HepG2 (cell line): ENCODE measurements at regions not wholly inside any gene's neighbourhood (a gene's known extent, or its start where the extent isn't known, plus 50 kb on each side); places are given as distances from the start of the nearest gene placed in this dataset.

Experiments used
- ATAC-seq: fragments of 200-7000 bp; cut with Tn5 transposase; 3 replicates; pipeline ENCODE4 v1.9.1; 2020; ENCODE audit warnings: mild to moderate bottlenecking, moderate library complexity
- BruUV-seq: library from RNA; stranded (reverse); fragments of 400-500 nt; replicated peaks from 2 replicates; lab custom pipeline; 2021; lab: Mats Ljungman, UMichigan
- CTCF ChIA-PET: fragments of 300-600 bp; formaldehyde crosslinking; extraction: SDS; loops from one replicate; lab custom pipeline; 2021; ENCODE audit warnings: low total read pairs, inconsistent platforms, low intra/inter-chr PET ratio; lab: Yijun Ruan, JAX
- POLR2A ChIA-PET: fragments of 350-600 bp; sonication (Branson Sonifier 250); formaldehyde crosslinking; loops from one replicate; lab custom pipeline; 2020; ENCODE audit warnings: antibody characterized with exemption, inconsistent platforms; lab: Yijun Ruan, JAX
- DNase-seq: peaks from one replicate; pipeline ENCODE4 v3.0.0-alpha.2; 2015; ENCODE audit warnings: low spot score
- FAIRE-seq: peaks from 3 replicates; lab custom pipeline; 2011; peaks lifted over from hg19 to GRCh38; lab: Jason Lieb, UNC
- H2AFZ ChIP-seq: one replicate; pipeline ENCODE4 v1.6.1; 2011; ENCODE audit warnings: low read length, inconsistent platforms
- H3K27ac ChIP-seq: fragments of 300-600 bp; 3 replicates; pipeline ENCODE4 v1.8.0; 2011; ENCODE audit warnings: mixed run types, mild to moderate bottlenecking, mixed read lengths, low read length, inconsistent platforms; ENCODE audit not compliant: insufficient read depth; ENCODE audit errors: extremely low read length
- H3K27me3 ChIP-seq, 2 experiments: fragments of 200-600 bp in 1 of 2; 2 replicates in 1 of 2; 3 replicates in 1 of 2; pipeline versions ENCODE4 v1.6.0 to v1.8.0; 2011; ENCODE audit warnings: low read length in 2 of 2, mild to moderate bottlenecking in 2 of 2, moderate library complexity in 2 of 2, inconsistent platforms in 1 of 2; ENCODE audit not compliant: insufficient read depth in 2 of 2, control insufficient read depth in 1 of 2
- H3K36me3 ChIP-seq, 2 experiments: fragments of 200-600 bp in 1 of 2; replicated peaks in 1 of 2; 2 replicates in 1 of 2; 3 replicates in 1 of 2; pipeline versions ENCODE4 v1.5.1 to v1.8.0; 2011; ENCODE audit warnings: low read length in 2 of 2, inconsistent platforms in 1 of 2; ENCODE audit not compliant: insufficient read depth in 2 of 2, control insufficient read depth in 1 of 2
- H3K4me1 ChIP-seq: 2 replicates; pipeline ENCODE4 v1.5.1; 2012; ENCODE audit warnings: low read length, inconsistent platforms; ENCODE audit not compliant: insufficient read depth
- H3K4me2 ChIP-seq: 2 replicates; pipeline ENCODE4 v1.6.0; 2011; ENCODE audit warnings: low read depth, low read length, inconsistent platforms
- H3K4me3 ChIP-seq, 3 experiments: fragments of 200-600 bp in 1 of 3; sonication (generic), shearing (Covaris generic) in 1 of 3; replicated peaks in 1 of 3; 2 replicates each; pipeline ENCODE4 v1.5.1; 2011 to 2016; ENCODE audit warnings: low read length in 3 of 3, inconsistent platforms in 2 of 3, low read depth in 2 of 3, mild to moderate bottlenecking in 2 of 3, control low read depth in 1 of 3, mixed read lengths in 1 of 3; ENCODE audit not compliant: insufficient read depth in 1 of 3
- H3K79me2 ChIP-seq: one replicate; pipeline ENCODE4 v1.6.1; 2011; ENCODE audit warnings: low read length, inconsistent platforms; ENCODE audit not compliant: insufficient read depth
- H3K9ac ChIP-seq: 2 replicates; pipeline ENCODE4 v1.6.0; 2011; ENCODE audit warnings: mild to moderate bottlenecking, low read depth, low read length, inconsistent platforms; ENCODE audit not compliant: insufficient read depth
- H3K9me3 ChIP-seq: 2 replicates; pipeline ENCODE4 v1.5.1; 2012; ENCODE audit warnings: mild to moderate bottlenecking, low read length
- H4K20me1 ChIP-seq: 2 replicates; pipeline ENCODE4 v1.6.0; 2011; ENCODE audit warnings: inconsistent platforms, mild to moderate bottlenecking, low read length, moderate library complexity; ENCODE audit not compliant: insufficient read depth
- DR1 ChIP-seq: sonication (generic); formaldehyde crosslinking; IDR thresholded peaks from 2 replicates; pipeline ENCODE4 v1.8.0; 2021; ENCODE audit warnings: mild to moderate bottlenecking, missing genetic modification reagents, inconsistent platforms
- ETV6 ChIP-seq: sonication (generic); formaldehyde crosslinking; conservative IDR thresholded peaks from 2 replicates; pipeline ENCODE4 v1.4.0; 2020; ENCODE audit warnings: missing genetic modification reagents
- HCFC1 ChIP-seq: fragments of 150-350 bp; IDR thresholded peaks from 2 replicates; pipeline ENCODE4 v1.6.1; 2014; ENCODE audit warnings: low read depth, low read length
- HIC2 ChIP-seq: sonication (generic); formaldehyde crosslinking; IDR thresholded peaks from 2 replicates; pipeline ENCODE4 v1.9.0; 2022; ENCODE audit warnings: low read depth, missing genetic modification reagents
- HNRNPK ChIP-seq: fragments of 200-400 bp; formaldehyde crosslinking; IDR thresholded peaks from 2 replicates; pipeline ENCODE4 v1.6.1; 2018; ENCODE audit warnings: low read length, low read depth, moderate library complexity, mild to moderate bottlenecking; ENCODE audit not compliant: poor library complexity, severe bottlenecking
- NBN ChIP-seq: fragments of 450-650 bp; conservative IDR thresholded peaks from 2 replicates; pipeline ENCODE4 v1.6.1; 2017
- NFE2L1 ChIP-seq: sonication (generic); formaldehyde crosslinking; IDR thresholded peaks from 2 replicates; pipeline ENCODE4 v1.4.0; 2020; ENCODE audit warnings: missing genetic modification reagents, mild to moderate bottlenecking, borderline replicate concordance
- PREB ChIP-seq: sonication (generic); formaldehyde crosslinking; IDR thresholded peaks from 2 replicates; pipeline ENCODE4 v1.4.0; 2020; ENCODE audit warnings: missing genetic modification reagents
- TARDBP ChIP-seq: sonication (generic); formaldehyde crosslinking; IDR thresholded peaks from 2 replicates; pipeline ENCODE4 v1.8.0; 2022; ENCODE audit warnings: mild to moderate bottlenecking, missing genetic modification reagents
- ZBTB7A ChIP-seq: sonication (generic); formaldehyde crosslinking; IDR thresholded peaks from 2 replicates; pipeline ENCODE4 v1.8.0; 2022; ENCODE audit warnings: mild to moderate bottlenecking, missing genetic modification reagents
- ZMYM4 ChIP-seq: sonication (generic); formaldehyde crosslinking; IDR thresholded peaks from 2 replicates; pipeline ENCODE4 v1.8.1; 2023; ENCODE audit warnings: mild to moderate bottlenecking, missing genetic modification reagents
- ZNF207 ChIP-seq: fragments of 450-650 bp; IDR thresholded peaks from 2 replicates; pipeline ENCODE4 v1.6.1; 2016; ENCODE audit warnings: antibody characterized with exemption, borderline replicate concordance
- ZNF335 ChIP-seq: sonication (generic); formaldehyde crosslinking; IDR thresholded peaks from 2 replicates; pipeline ENCODE4 v1.4.0; 2020; ENCODE audit warnings: missing genetic modification reagents
- WGBS: methylation state at CpG from one replicate; pipeline ENCODE4 v1.1.6; 2017; ENCODE audit warnings: low lambda C conversion rate; 5-methylcytosine and 5-hydroxymethylcytosine counted together
- in situ Hi-C: cut with HindIII; loops from 2 replicates; pipeline ENCODE4 v1.10.0; 2017; ENCODE audit warnings: low pct_unique_long_range_greater_than_20kb; ENCODE audit not compliant: extremely low pct_ligation_motif_present
- intact Hi-C: fragments of 100-400 bp; cut with micrococcal nuclease; formaldehyde crosslinking; loops from one replicate; pipeline ENCODE4 v1.10.0; 2022; ENCODE audit not compliant: unreplicated experiment
- TF ChIP-seq, protein P1 (sequence below): sonication (generic); formaldehyde crosslinking; IDR thresholded peaks from 2 replicates; pipeline ENCODE4 v1.4.0; 2020; ENCODE audit warnings: mild to moderate bottlenecking, low read depth, missing genetic modification reagents

- TF ChIP-seq PREB (no peak), HCFC1 (no peak), ZMYM4 (CRISPR knock-in tag) (no peak), HIC2 (CRISPR knock-in tag) (no peak), ETV6 (CRISPR knock-in tag) (no peak), NBN (no peak)
- TF ChIP-seq, protein P1, sequence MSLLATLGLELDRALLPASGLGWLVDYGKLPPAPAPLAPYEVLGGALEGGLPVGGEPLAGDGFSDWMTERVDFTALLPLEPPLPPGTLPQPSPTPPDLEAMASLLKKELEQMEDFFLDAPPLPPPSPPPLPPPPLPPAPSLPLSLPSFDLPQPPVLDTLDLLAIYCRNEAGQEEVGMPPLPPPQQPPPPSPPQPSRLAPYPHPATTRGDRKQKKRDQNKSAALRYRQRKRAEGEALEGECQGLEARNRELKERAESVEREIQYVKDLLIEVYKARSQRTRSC (CRISPR knock-in tag), result no peak
These were observed 246.4 kb upstream of the ADAMTS5 start (continued) for GRCh38 chr21:27213303-27213702.

DNA sequence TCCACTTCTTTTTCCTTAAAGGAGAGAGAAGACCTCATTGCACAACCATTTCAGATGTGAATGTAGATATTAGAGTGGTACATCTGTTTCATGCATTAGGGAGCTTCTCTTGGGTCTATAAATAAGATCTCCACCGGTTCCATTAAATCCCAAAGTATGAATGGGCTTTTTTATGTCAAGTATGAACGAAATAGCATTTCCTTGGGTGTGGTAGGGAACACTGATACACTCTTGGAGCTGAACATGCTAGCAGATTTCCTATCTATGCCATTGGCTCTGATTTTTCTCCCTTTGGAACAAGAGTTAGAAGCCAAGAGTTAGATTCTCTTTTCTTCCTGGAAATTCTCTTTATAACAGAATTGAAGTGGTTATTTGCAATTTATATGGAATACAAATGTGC lies 245.6 kb upstream of the ADAMTS5 start:
- 0% methylated on average over 2 of the region's 2 CpGs for WGBS
- BruUV-seq, result no TSS peak
- in situ Hi-C loops, result no loop called here

More for the DNA sequence above, 245.6 kb upstream of the ADAMTS5 start:
- H3K9me3 ChIP-seq, result peaks cover 88% of the 10 kb centered on the region
- no peaks in the 10 kb centered on the region for H3K79me2 ChIP-seq
- H4K20me1 ChIP-seq, result no peaks in the 10 kb centered on the region
- H3K9ac ChIP-seq, result no peak overlapping the region
- no peak overlapping the region for H3K27ac ChIP-seq
- H3K36me3 ChIP-seq, result no peaks in the 10 kb centered on the region
- no peak overlapping the region for H2AFZ ChIP-seq
- intact Hi-C loops, result no loop called here
- TF ChIP-seq ZBTB7A (CRISPR knock-in tag) (no peak), TARDBP (CRISPR knock-in tag) (no peak), NBN (no peak), HNRNPK (no peak), ZNF335 (no peak), DR1 (CRISPR knock-in tag) (no peak), ZNF207 (no peak), NFE2L1 (no peak)
- H3K27me3 ChIP-seq, result no peaks in the 10 kb centered on the region
- no peak overlapping the region for H3K4me2 ChIP-seq
- ChIA-PET CTCF (no interaction called here), POLR2A (no interaction called here)
- no peaks in the 10 kb centered on the region for H3K4me1 ChIP-seq
- DNase-seq (no peak), FAIRE-seq (no peak), ATAC-seq (no peak)
- H3K4me3 ChIP-seq, result no peak overlapping the region
